ENCODE measurements at regions not wholly inside any gene's neighbourhood (a gene's known extent, or its start where the extent isn't known, plus 50 kb on each side); places are given as distances from the start of the nearest gene placed in this dataset.
A peak's percentile ranks its signal among the peaks of the same experiment; 100 is the strongest.

- intact Hi-C loops (cut with DNase I) = no loop called here
- Histone ChIP-seq H3K27ac (no peak overlapping the region), H3K36me3 (no peaks in the 10 kb centered on the region), H3K4me1 (no peaks in the 10 kb centered on the region), H3K27me3 (no peaks in the 10 kb centered on the region), H3K4me3 (no peak overlapping the region), H3K9me3 (no peaks in the 10 kb centered on the region)
- WGBS (ENCODE audit: insufficient coverage, low coverage, low lambda C conversion rate, missing lambda C conversion rate) = 21% methylated on average over 3 of the region's 3 CpGs
- TF ChIP-seq POLR2A (IDR thresholded peaks at IDR 0.05) (no peak), CTCF (IDR thresholded peaks at IDR 0.05) (no peak)
- no peak for DNase-seq
- no peak for ATAC-seq
Measured at GRCh38 chr21:30963502-30963901, 74.8 kb downstream of the KRTAP19-8 start.

- TF ChIP-seq POLR2A (IDR thresholded peaks at IDR 0.05) (no peak), CTCF (IDR thresholded peaks at IDR 0.05) (peak in 1 of 4 donors; percentile 6)
- peak in 3 of 4 donors; percentile 22 to 53 (median 46) for ATAC-seq
- no peak overlapping the region for H3K27ac ChIP-seq
- H3K9me3 ChIP-seq = no peaks in the 10 kb centered on the region
- no peaks in the 10 kb centered on the region for H3K4me1 ChIP-seq
- H3K27me3 ChIP-seq = no peaks in the 10 kb centered on the region
- no peaks in the 10 kb centered on the region for H3K36me3 ChIP-seq
- DNase-seq = no peak
- intact Hi-C loops (cut with DNase I) = no loop called here
- H3K4me3 ChIP-seq = no peak overlapping the region
- WGBS (ENCODE audit: insufficient coverage, low coverage, low lambda C conversion rate, missing lambda C conversion rate) = 37% methylated on average over 5 of the region's 5 CpGs
Measured at GRCh38 chr21:30962013-30962412, 76.3 kb downstream of the KRTAP19-8 start.

GRCh38 chr21:30958741-30959140 is 77.4 kb upstream of the KRTAP11-1 start:
- intact Hi-C loops (cut with DNase I) = no loop called here
- H3K9me3 ChIP-seq = no peaks in the 10 kb centered on the region
- no peak overlapping the region for H3K27ac ChIP-seq
- ATAC-seq (no peak), DNase-seq (no peak)
- H3K4me1 ChIP-seq = no peaks in the 10 kb centered on the region
- 79% methylated on average over 7 of the region's 7 CpGs for WGBS (ENCODE audit: insufficient coverage, low coverage, low lambda C conversion rate, missing lambda C conversion rate)
- no peaks in the 10 kb centered on the region for H3K36me3 ChIP-seq
- TF ChIP-seq POLR2A (IDR thresholded peaks at IDR 0.05) (no peak), CTCF (IDR thresholded peaks at IDR 0.05) (no peak)
- H3K27me3 ChIP-seq = no peaks in the 10 kb centered on the region
- no peak overlapping the region for H3K4me3 ChIP-seq

- WGBS (ENCODE audit: insufficient coverage, low coverage, low lambda C conversion rate, missing lambda C conversion rate) = 63% methylated on average over 4 of the region's 4 CpGs
- TF ChIP-seq POLR2A (IDR thresholded peaks at IDR 0.05) (no peak), CTCF (IDR thresholded peaks at IDR 0.05) (no peak)
- ATAC-seq (no peak), DNase-seq (no peak)
- Histone ChIP-seq H3K4me3 (no peak overlapping the region), H3K36me3 (no peaks in the 10 kb centered on the region), H3K27me3 (no peaks in the 10 kb centered on the region), H3K27ac (no peak overlapping the region), H3K4me1 (no peaks in the 10 kb centered on the region), H3K9me3 (no peaks in the 10 kb centered on the region)
- intact Hi-C loops (cut with DNase I) = no loop called here
Measured at GRCh38 chr21:30957010-30957409, 75.6 kb upstream of the KRTAP11-1 start.

- Histone ChIP-seq H3K9me3 (no peaks in the 10 kb centered on the region), H3K4me1 (no peaks in the 10 kb centered on the region), H3K36me3 (no peaks in the 10 kb centered on the region), H3K27ac (no peak overlapping the region), H3K27me3 (no peaks in the 10 kb centered on the region), H3K4me3 (no peak overlapping the region)
- intact Hi-C loops (cut with DNase I) = no loop called here
- 21% methylated on average over 2 of the region's 2 CpGs for WGBS (ENCODE audit: insufficient coverage, low coverage, low lambda C conversion rate, missing lambda C conversion rate)
- ATAC-seq (no peak), DNase-seq (no peak)
- TF ChIP-seq CTCF (IDR thresholded peaks at IDR 0.05) (no peak), POLR2A (IDR thresholded peaks at IDR 0.05) (no peak)
Measured at GRCh38 chr21:30953605-30954004, 72.2 kb upstream of the KRTAP11-1 start.
